Erythroblast (primary cell): ENCODE measurements at regions not wholly inside any gene's neighbourhood (a gene's known extent, or its start where the extent isn't known, plus 50 kb on each side); places are given as distances from the start of the nearest gene placed in this dataset.

Experiments used
- GATA1 ChIP-seq: IDR thresholded peaks from 2 replicates; pipeline ENCODE4 v1.6.1; 2011; ENCODE audit warnings: low read depth, mild to moderate bottlenecking, control low read depth, low read length, moderate library complexity
- POLR2A ChIP-seq: IDR thresholded peaks from 2 replicates; pipeline ENCODE4 v1.6.1; 2011; ENCODE audit warnings: mild to moderate bottlenecking, low read length

- TF ChIP-seq POLR2A, result no peak
- no peak for TF ChIP-seq GATA1
These were observed 161.7 kb downstream of the BMP7 start for GRCh38 chr20:57104651-57105204.
